ENCODE measurements at regions not wholly inside any gene's neighbourhood (a gene's known extent, or its start where the extent isn't known, plus 50 kb on each side); places are given as distances from the start of the nearest gene placed in this dataset.

DNA sequence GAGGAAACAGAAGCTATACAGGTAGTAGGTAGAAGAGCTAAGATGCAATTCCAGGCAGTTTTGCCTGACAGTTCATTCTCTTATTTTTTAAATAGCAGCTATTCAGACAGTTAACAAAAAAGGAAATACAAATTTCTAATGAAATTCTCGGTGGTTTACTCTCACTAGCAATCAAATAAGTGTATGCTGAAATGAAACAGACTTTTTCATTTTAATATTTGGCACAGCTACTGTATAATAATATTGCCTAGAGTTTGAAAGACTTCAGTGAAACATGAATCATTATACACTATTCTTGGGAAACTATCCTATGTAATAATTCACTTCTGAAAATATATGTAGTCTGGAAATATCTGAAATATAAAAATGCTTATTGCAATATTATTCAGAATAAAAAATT lies 463.2 kb upstream of the AGTR1 start:
- DNase-seq = no peak

DNA sequence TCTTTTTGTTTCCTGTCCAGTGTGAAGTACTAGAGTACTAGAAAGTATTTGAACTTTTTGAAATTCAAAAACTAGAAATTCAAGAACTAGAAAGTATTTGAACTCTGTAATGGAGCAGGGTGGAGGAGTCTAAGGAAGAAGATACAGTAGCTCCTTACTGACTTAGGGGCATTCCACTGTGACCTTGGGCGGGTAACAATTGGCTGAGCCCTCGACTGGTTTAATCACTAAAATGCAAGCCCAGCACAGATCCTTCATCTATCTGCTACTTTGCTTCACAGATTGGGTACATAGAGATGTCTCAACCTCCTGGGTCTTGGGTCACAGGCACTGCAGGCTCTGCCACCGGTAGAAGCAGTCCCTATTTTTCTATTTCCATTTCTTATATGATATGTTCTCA lies 462.1 kb upstream of the AGTR1 start:
- no peak for DNase-seq

DNA sequence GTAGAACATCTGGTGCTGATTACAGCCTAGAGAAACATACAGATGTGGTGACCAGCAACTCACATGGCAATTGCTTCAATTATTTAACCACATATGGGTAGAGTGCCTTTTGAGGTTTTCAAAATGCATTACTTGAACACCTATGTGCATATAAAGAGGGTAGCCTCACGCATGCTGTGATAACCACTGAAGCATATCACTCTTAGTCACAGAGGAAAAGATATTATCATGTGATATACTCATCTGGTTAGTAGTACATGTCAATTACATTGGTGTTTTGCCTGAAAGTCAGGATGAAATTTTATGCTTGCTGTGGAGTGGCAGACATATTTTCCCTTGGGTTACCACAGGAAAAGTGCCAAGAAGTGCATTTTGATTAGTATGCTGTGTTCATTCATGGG lies 459.3 kb upstream of the AGTR1 start:
- no peak for DNase-seq

DNA sequence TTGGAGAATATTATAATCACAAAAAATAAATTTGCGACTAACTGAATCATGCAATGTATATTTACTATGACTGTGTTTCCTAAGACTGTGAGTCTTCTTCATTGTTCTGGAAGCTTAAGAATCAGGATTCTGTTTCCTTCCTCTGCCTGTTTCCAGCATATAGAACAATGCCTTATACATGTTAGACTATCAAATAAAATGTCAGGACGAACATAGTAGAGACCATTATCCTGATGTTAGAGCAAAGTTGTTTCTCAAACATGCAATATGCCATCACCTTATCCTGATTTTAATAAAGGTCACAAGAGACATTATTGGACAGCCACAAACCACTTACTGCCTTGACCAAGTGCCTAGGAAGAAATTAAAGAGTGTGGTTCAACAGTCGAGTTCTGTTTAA lies 457.4 kb upstream of the AGTR1 start:
- no peak for DNase-seq

DNA sequence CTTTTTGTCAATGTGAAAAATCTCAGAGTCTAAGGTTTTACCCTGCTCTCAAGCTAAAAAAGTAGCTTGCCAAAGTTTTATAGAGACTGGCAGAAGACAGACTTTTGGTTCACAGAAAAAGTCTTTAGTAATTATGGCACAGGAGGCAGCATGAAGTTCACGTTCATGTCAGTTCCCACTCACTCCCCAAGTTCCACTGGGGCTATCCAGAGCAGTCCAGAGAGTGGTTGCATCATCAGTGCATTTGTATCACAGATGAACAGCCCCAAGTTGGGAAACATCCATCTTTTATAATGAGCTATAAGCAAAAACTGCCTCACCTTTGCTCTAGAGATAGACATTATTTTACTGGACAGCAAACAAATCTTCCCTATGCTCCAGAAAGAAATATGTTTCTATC lies 454.1 kb upstream of the AGTR1 start:
- DNase-seq = no peak

GRCh38 chr3:148246291-148246923 lies 451.3 kb upstream of the AGTR1 start:
- no peak for DNase-seq

DNA sequence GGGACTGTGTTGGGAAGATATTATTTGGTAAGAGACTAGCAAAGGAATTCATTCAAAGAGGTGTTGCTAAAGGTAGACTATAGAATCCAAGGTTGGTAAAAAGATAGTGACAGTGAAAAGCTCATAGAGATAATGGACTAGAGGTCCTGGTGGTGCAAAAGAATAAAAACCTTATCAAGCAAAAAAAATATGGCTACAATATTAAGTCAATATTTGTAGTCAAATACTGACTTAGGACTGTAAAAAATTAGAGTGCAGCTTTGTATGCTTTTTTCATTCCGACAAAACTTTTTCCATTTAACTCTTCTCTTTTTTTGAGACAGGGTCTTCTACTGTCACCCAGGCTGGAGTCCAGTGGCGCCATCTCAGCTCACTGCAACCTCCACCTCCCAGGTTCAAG lies 444.0 kb upstream of the AGTR1 start:
- DNase-seq = no peak

- no peak for DNase-seq
These were observed 443.3 kb upstream of the AGTR1 start for GRCh38 chr3:148254402-148254801.

GRCh38 chr3:148255981-148256969 lies 441.4 kb upstream of the AGTR1 start:
- DNase-seq = no peak

- DNase-seq = no peak
These were observed 434.7 kb upstream of the AGTR1 start for GRCh38 chr3:148262980-148263379.

DNA sequence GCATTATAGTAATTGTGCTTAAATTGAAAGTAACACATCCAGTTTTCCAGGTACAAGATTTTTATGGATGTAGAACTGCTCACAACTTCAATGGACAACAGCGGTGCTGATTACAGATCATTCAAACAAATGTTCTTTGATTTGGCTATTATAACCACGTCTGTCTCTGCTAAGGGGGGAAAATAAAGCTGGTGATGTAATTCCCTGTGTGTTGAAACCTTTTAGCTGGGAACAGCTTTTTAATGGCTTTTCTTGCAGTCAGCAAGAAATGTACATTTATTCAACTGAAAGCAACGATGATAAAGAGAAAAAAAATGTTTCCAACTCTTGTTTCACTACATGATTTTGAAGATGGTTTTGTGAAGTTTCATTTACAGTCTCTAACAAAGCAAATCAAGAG lies 431.9 kb upstream of the AGTR1 start:
- no peak for DNase-seq

DNA sequence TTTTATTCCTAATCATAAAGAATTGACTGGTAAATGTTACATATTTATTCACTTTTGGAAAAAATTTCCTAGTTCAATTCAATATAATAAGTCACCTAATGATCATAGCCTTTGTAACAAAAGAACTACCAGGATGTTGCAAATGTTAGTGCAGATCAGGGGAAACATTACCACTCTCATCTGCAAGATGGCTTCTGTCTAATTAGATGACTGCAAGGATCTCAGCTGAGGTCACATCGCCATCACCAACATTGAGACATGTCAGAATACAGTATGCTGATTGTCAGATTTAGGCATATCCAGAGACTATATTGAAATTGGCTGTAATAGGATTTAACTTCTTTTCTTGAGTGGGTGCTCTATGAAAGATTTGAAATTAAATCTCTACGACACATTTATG lies 431.4 kb upstream of the AGTR1 start:
- DNase-seq = no peak

DNA sequence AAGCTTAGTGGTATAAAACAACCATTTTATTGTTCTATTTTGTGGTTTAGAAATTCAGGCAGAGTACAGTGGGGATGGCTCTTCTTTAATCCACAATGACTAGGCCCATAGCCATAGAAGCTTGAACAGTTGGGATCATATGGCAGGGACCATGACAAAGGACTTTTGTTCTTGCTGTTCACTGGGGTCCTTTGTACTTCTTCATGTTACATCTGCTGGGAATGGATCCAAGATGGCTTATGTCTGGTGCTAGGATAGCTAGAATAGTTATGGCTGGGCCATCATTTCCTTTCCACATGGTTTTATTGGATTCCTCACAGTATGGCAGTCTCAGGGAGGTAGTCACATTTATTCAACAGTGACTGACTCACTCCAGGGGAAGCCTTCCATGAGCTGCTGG lies 427.9 kb upstream of the AGTR1 start:
- no peak for DNase-seq

DNA sequence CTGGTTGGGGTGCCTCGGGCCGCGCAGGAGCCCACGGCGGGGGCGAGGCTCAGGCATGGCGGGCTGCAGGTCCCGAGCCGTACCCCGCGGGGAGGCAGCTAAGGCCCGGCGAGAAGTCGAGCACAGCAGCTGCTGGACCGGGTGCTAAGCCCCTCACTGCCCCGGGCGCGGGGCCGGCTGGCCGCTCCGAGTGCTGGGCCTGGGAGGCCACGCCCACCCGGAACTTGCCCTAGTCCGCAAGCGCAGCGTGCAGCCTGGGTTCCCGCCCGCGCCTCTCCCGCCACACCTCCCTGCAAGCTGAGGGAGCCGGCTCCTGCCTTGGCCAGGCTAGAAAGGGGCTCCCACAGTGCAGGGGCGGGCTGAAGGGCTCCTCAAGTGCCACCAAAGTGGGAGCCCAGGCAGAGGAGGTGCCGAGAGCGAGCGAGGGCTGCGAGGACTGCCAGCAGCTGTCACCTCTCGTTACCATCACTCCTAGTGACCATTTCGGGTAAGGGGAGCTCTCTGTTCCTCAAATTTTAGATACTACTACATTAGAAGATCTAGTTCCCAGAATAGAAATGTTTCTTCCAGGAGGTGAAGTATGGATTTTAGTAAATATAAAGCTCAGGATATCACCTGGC lies 417.0 kb upstream of the AGTR1 start:
- no peak for DNase-seq

- DNase-seq = no peak
These were observed 408.5 kb upstream of the AGTR1 start for GRCh38 chr3:148289159-148289558.

DNA sequence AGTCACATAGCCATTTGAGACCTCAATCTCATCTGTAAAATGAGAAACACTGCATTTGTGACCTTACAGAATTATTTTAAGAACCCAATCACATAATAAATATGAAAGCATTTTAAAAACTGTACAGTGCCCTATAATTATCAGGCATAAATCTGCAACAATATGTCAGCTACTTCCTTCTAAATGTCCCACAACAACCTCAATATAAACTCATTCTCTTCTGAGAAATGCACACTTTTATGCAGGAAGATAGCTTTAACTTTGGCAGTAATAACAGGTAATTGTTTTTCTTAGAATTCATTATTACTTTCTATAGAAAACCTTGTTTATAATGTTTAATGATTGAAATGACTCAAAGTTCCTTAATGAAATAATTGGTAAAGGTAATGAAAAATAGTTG lies 400.7 kb upstream of the AGTR1 start:
- DNase-seq = no peak

DNA sequence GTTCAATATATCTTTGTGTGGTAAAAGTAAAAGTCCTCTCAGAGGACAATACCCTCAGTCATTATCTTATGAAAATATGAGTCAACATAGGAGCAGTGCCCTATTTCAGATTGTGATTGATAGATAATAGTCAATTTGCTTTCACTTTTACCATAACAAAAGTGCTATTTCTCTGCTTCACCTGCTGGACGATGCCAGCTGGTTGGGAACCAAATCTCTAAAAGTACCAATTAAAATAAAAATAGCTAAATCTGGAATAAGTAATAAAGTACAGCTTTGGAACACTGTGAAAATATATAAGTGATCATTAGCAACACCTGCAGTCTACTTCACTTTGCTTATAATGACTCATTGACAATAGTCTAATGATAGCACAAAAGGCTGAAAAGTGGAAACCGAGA lies 390.3 kb upstream of the AGTR1 start:
- DNase-seq = no peak

- DNase-seq = peak; percentile 4
These were observed 388.2 kb upstream of the AGTR1 start for GRCh38 chr3:148309390-148310035.

DNA sequence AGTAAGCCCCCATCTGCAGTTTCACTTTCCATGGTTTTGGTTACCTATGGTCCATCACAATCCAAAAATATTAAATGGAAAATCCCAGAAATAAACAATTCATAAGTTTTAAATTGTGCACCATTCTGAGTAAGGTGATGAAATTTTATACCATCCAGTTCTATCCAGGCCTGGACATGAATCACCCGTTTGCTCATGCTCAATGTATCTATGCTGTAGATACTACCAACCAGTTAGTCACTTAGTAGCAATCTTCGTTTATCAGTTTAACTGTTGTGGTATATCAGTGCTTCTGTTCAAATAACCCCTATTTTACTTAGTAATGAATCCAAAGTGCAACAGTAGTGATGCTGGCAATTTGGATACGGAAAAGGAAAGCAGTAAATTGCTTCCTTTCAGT lies 381.9 kb upstream of the AGTR1 start:
- no peak for DNase-seq

GRCh38 chr3:148318240-148318639 lies 379.5 kb upstream of the AGTR1 start:
- DNase-seq = no peak

DNA sequence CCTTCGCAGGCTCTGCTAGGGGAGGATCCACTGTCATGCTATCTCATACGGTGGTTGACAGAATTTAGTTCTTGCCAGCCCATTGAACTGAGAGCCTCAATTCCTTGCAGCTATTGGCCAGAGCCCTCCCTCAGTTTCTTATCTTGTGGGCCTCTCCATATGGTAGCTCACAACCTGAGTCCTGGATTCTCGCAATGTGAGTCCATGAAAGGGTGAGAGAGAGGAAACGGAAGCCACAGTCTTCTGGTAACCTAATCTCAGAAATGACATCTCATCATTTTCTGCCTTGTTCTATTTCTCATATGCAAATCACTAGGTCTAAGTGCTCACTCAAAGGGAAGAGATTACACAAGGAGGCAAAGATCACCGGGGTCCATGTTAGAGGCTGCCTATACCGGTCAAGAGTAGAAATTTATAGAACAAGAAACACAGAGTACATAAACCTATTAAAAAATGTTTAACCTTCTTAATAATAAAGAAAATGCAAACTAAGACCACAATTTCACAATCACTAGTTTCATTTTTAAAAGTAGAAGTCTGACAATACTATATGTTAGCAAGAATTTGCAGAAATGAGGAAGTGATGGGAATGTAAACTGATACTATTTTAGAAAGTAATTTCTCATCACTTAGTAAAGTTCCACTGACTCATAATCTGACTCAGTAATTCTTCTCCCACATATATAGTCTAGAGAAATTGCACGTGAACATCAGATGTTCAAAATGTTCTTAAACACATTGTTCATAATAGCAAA lies 378.4 kb upstream of the AGTR1 start:
- no peak for DNase-seq

GRCh38 chr3:148319960-148320359 lies 377.7 kb upstream of the AGTR1 start:
- DNase-seq = no peak

All from T1000 (cell line).